Adrenal gland (tissue), 9 donors: ENCODE measurements at regions not wholly inside any gene's neighbourhood (a gene's known extent, or its start where the extent isn't known, plus 50 kb on each side); places are given as distances from the start of the nearest gene placed in this dataset.
"Not testable (repeated sequence)": the region's sequence is repeated elsewhere in the genome, so short reads cannot be mapped to it uniquely, and the experiment has no call there.

Experiments used
- DNase-seq, 7 donors: peaks; one replicate each; pipeline ENCODE4 v3.0.0-alpha.2; 2019 to 2020
- H3K27ac ChIP-seq, 5 donors: fragments of 200-600 bp; sonication (generic) in 4 of 5; 1 replicate in 3 of 5; 2 replicates in 2 of 5; pipeline versions ENCODE4 v1.5.1 to v1.8.0; 2016 to 2020; ENCODE audit warnings: mild to moderate bottlenecking in 1 of 5
- H3K27me3 ChIP-seq: fragments of 200-600 bp; 2 replicates; pipeline ENCODE4 v1.8.0; 2021
- H3K36me3 ChIP-seq, 2 donors: fragments of 200-600 bp; replicated peaks in 1 of 2; 1 replicate in 1 of 2; 2 replicates in 1 of 2; pipeline versions ENCODE4 v1.5.1 to v1.8.0; 2018 to 2022
- H3K4me1 ChIP-seq, 2 donors: fragments of 200-600 bp; replicated peaks in 1 of 2; 1 replicate in 1 of 2; 2 replicates in 1 of 2; pipeline versions ENCODE4 v1.5.1 to v1.8.0; 2018 to 2021
- H3K4me3 ChIP-seq, 4 donors: fragments of 200-600 bp; sonication (generic) in 3 of 4; one replicate each; pipeline ENCODE4 v1.5.1; 2016 to 2018
- H3K9me3 ChIP-seq, 3 donors: fragments of 200-600 bp; sonication (generic) in 1 of 3; replicated peaks in 1 of 3; 1 replicate in 2 of 3; 2 replicates in 1 of 3; pipeline versions ENCODE4 v1.5.1 to v1.8.0; 2016 to 2021
- POLR2A ChIP-seq, 2 donors: fragments of 450-650 bp; IDR thresholded peaks; one replicate each; pipeline ENCODE4 v1.6.1; 2017; ENCODE audit warnings: antibody characterized with exemption in 2 of 2, mild to moderate bottlenecking in 2 of 2, moderate library complexity in 1 of 2
- WGBS, 4 donors: extraction: QIAGEN DNeasy Blood & Tissue Kit in 2 of 4; methylation state at CpG; one replicate each; pipeline versions ENCODE4 v1.1.5 to v1.1.7; 2013 to 2017; 5-methylcytosine and 5-hydroxymethylcytosine counted together
- intact Hi-C, 2 donors: fragments of 100-400 bp; cut with DNase I; formaldehyde crosslinking; loops; one replicate each; pipeline versions ENCODE4 v1.14.1 to v1.15.0; 2022 to 2023
- TF ChIP-seq, protein P1 (sequence below), 6 experiments: fragments of 450-650 bp in 4 of 6; fragments of 200-600 bp in 2 of 6; sonication (generic) in 1 of 6; IDR thresholded peaks; 1 replicate in 5 of 6; 2 replicates in 1 of 6; pipeline versions ENCODE4 v1.5.1 to v1.8.0; 2016 to 2021; ENCODE audit warnings: antibody characterized with exemption in 6 of 6, mild to moderate bottlenecking in 2 of 6, moderate library complexity in 1 of 6
- donor health status: healthy with polysubstance abuse.
- donor health status: Bipolar disorder and iron deficiency.
- donor health status: DM: yes; HTN: yes; CAD: no.
- donor health status: DM: no; HTN: no; CAD: no.
- donor health status: DM: no; HTN: no; CAD: no.

DNA sequence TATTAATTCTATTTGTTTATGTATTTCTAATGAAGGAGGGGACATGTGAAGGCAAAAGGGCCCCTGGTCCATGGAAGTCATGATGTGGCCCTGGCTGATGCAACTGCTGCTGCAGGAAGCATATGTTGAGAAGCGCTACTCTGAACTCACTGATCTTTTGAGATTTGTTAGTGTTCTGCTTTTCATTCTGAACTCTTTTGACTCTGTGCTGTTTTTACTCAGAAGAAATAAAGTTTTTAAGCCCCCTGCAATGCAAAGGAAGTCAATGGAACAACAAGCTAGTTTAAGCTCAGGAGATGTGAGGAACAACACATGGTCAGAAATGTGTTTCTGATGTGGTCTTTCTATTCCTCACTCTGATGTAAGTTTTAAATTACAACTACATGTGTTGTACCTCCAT, 88.9 kb upstream of the BTG1 start:
- no peak overlapping the region for H3K4me3 ChIP-seq
- H3K9me3 ChIP-seq, result no peaks in the 10 kb centered on the region
- H3K4me1 ChIP-seq, result no peaks in the 10 kb centered on the region
- no peak overlapping the region for H3K27ac ChIP-seq
- 75 to 92% (median 89%) methylated on average over 1 of the region's 1 CpG for WGBS, 4 donors
- H3K27me3 ChIP-seq, result no peaks in the 10 kb centered on the region
- no peak for DNase-seq
- H3K36me3 ChIP-seq, result no peaks in the 10 kb centered on the region
- intact Hi-C loops, result no loop called here
- no peak for TF ChIP-seq POLR2A (IDR thresholded peaks at IDR 0.05)
- TF ChIP-seq, protein P1, sequence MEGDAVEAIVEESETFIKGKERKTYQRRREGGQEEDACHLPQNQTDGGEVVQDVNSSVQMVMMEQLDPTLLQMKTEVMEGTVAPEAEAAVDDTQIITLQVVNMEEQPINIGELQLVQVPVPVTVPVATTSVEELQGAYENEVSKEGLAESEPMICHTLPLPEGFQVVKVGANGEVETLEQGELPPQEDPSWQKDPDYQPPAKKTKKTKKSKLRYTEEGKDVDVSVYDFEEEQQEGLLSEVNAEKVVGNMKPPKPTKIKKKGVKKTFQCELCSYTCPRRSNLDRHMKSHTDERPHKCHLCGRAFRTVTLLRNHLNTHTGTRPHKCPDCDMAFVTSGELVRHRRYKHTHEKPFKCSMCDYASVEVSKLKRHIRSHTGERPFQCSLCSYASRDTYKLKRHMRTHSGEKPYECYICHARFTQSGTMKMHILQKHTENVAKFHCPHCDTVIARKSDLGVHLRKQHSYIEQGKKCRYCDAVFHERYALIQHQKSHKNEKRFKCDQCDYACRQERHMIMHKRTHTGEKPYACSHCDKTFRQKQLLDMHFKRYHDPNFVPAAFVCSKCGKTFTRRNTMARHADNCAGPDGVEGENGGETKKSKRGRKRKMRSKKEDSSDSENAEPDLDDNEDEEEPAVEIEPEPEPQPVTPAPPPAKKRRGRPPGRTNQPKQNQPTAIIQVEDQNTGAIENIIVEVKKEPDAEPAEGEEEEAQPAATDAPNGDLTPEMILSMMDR (IDR thresholded peaks at IDR 0.05), result no peak

DNA sequence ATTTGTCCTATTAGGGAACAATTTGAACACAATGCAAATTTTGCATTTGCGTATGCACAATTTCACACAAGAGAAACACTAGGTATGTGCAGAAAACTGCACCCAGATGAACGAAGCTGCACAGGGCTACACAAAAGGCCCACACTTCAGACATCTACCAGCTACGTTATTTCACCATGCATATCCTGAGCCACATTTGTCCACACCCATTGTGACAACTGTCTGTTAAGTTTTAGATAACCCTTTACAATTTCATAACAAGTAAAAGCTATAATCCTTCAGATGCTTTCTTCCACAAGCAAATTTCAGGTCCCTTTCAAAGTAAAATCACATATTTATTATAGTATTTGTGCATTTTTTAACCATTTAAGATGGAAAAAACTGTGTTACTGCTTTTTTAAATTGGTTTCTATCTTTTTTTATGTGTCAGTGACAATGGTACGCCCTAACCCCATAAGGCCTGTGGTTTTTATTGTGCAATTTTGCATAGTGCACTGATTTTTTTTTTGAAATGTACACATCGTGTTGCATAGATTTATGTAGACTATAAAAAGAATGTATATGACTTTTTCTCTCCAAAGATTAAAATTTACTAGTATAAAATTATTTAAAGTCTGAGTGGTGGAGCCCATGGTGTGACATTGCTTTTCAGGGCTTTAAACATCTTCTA, 87.8 kb upstream of the BTG1 start:
- no peak for DNase-seq
- intact Hi-C loops, result no loop called here
- no peaks in the 10 kb centered on the region for H3K36me3 ChIP-seq
- H3K27me3 ChIP-seq, result no peaks in the 10 kb centered on the region
- no peaks in the 10 kb centered on the region for H3K9me3 ChIP-seq
- H3K4me3 ChIP-seq, result no peak overlapping the region
- 71 to 83% (median 78%) methylated on average over 5 of the region's 5 CpGs for WGBS, 4 donors
- no peak overlapping the region for H3K27ac ChIP-seq
- H3K4me1 ChIP-seq, result no peaks in the 10 kb centered on the region
- TF ChIP-seq, protein P1 (IDR thresholded peaks at IDR 0.05), result no peak

DNA sequence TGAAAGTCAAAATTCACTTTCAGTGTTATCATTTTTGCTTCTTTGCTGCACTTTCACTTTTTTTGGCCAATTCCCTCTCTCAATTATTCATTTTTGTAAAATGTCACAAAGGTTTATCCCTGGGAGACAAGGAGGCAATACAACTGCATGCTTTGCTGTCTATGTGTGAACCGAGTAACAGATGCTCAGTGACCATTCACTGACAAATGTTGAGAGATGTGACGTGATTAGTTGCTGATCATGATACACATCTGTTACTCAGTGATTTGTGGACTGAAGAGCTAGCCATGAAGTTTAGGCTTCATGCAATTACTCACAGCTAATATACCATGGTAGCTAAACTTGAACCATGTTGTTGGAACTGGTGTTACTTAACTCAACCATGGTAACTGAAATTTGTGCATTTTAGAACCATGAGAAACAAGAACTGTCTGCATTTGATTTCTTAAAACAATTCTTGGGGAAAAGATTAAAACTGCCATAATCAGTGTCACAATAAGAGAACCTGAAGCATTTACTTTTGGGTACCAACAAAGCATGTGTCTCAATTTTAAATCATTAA, 86.8 kb upstream of the BTG1 start:
- H3K4me1 ChIP-seq, intact Hi-C loops: not testable (repeated sequence)
- 60 to 88% methylated on average over 1 of the region's 2 CpGs; no CpG with 5 or more reads in 2 of the 4 donors for WGBS, 4 donors

DNA sequence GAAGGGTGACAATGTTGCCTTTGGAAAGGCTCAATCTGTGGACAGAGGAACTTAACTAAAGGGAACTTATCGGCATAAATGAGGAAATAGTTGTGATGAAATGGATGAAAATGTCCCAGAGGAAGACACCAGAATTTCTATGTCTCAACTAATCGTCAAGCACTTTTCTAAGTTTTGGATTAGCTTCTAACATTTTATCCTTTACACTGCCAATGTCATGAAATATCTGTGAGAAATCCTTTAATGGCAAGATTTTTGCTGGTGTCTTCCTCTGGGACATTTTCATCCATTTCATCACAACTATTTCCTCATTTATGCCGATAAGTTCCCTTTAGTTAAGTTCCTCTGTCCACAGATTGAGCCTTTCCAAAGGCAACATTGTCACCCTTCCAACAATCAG, 86.3 kb upstream of the BTG1 start:
- H3K27ac ChIP-seq, H3K4me3 ChIP-seq, H3K9me3 ChIP-seq, DNase-seq, intact Hi-C loops, H3K27me3 ChIP-seq, H3K36me3 ChIP-seq, H3K4me1 ChIP-seq: not testable (repeated sequence)
- WGBS, 4 donors, result 53 to 66% (median 62%) methylated on average over 3 of the region's 3 CpGs

More for the DNA sequence above, 86.8 kb upstream of the BTG1 start:
- not testable (repeated sequence) for DNase-seq, H3K4me3 ChIP-seq, H3K9me3 ChIP-seq, H3K36me3 ChIP-seq, H3K27me3 ChIP-seq
- H3K27ac ChIP-seq, result peak overlapping the region in 1 of 5 donors; percentile 25

DNA sequence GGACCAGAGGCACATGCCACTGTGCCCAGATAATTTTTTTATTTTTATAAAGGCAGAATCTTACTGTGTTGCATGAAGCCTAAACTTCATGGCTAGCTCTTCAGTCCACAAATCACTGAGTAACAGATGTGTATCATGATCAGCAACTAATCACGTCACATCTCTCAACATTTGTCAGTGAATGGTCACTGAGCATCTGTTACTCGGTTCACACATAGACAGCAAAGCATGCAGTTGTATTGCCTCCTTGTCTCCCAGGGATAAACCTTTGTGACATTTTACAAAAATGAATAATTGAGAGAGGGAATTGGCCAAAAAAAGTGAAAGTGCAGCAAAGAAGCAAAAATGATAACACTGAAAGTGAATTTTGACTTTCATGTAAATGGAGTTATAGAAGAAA, 85.9 kb upstream of the BTG1 start:
- WGBS, 4 donors, result 57 to 77% (median 73%) methylated on average over 1 to 2 of the region's 2 CpGs; no CpG with 5 or more reads in 1 of the 4 donors
- H3K9me3 ChIP-seq, H3K27me3 ChIP-seq, DNase-seq, intact Hi-C loops, H3K4me3 ChIP-seq, H3K4me1 ChIP-seq, H3K36me3 ChIP-seq: not testable (repeated sequence)
- peak overlapping the region in 1 of 5 donors; percentile 56 for H3K27ac ChIP-seq

DNA sequence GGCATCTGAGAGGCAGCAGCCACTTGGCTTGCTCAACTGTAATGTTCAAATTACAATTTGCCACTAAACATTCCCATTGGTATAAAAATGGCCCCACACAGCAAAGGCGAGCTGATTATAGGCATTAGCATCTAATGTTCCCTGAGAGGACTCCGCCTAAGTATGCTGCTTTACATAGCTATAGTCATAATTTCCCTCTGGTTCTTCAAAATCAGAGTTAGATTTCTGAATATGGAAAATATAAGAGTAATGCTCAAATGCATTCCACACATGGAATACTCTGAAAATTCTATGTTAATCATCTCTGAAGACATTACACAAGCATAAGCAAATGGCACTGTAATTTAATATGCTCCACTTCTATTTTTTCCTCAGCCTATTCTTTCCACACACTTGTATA, 83.7 kb upstream of the BTG1 start:
- Histone ChIP-seq H3K27ac (no peak overlapping the region), H3K4me1 (peaks cover 0 to 6% of the 10 kb centered on the region in 2 donors), H3K36me3 (no peaks in the 10 kb centered on the region), H3K27me3 (no peaks in the 10 kb centered on the region), H3K4me3 (no peak overlapping the region), H3K9me3 (no peaks in the 10 kb centered on the region)
- intact Hi-C loops, result no loop called here
- no peak for TF ChIP-seq POLR2A (IDR thresholded peaks at IDR 0.05)
- TF ChIP-seq, protein P1 (IDR thresholded peaks at IDR 0.05), result no peak
- DNase-seq, result no peak
- 93 to 100% (median 97%) methylated on average over 2 of the region's 2 CpGs for WGBS, 4 donors
